Activated CD4-positive, alpha-beta T cell treated with anti-CD3 and anti-CD28 coated beads, Interleukin-10, Interleukin-2, amounts not matched to agents 100 ng/mL and 50 ng/mL, durations not matched to agents 16 hours and 8 hours (primary cell): ENCODE measurements at regions not wholly inside any gene's neighbourhood (a gene's known extent, or its start where the extent isn't known, plus 50 kb on each side); places are given as distances from the start of the nearest gene placed in this dataset.
"Not testable (repeated sequence)": the region's sequence is repeated elsewhere in the genome, so short reads cannot be mapped to it uniquely, and the experiment has no call there.

Experiments used
- DNase-seq: peaks from one replicate; pipeline ENCODE4 v3.0.0-alpha.2; 2020

GRCh38 chr4:52374877-52375276 lies 284.2 kb downstream of the USP46 start:
- DNase-seq: no peak

GRCh38 chr4:52376132-52376704 lies 282.9 kb downstream of the USP46 start:
- DNase-seq: peak; percentile 33

- DNase-seq: no peak
These were observed 281.5 kb downstream of the USP46 start for GRCh38 chr4:52377563-52377962.

GRCh38 chr4:52407545-52407944 lies 251.6 kb downstream of the USP46 start:
- DNase-seq: no peak

- DNase-seq: no peak
These were observed 251.1 kb downstream of the USP46 start for GRCh38 chr4:52408032-52408431.

- no peak for DNase-seq
These were observed 250.6 kb downstream of the USP46 start for GRCh38 chr4:52408471-52408870.

GRCh38 chr4:52409766-52410165 lies 249.3 kb downstream of the USP46 start:
- not testable (repeated sequence) for DNase-seq

- no peak for DNase-seq
These were observed 248.1 kb downstream of the USP46 start for GRCh38 chr4:52410971-52411370.

- DNase-seq: no peak
These were observed 238.8 kb downstream of the USP46 start for GRCh38 chr4:52420330-52420729.

- DNase-seq: no peak
These were observed 237.3 kb downstream of the USP46 start for GRCh38 chr4:52421811-52422213.

- DNase-seq: no peak
These were observed 235.1 kb downstream of the USP46 start for GRCh38 chr4:52423967-52424366.

GRCh38 chr4:52425751-52426326 lies 233.3 kb downstream of the USP46 start:
- DNase-seq: no peak

- DNase-seq: no peak
These were observed 227.7 kb downstream of the USP46 start for GRCh38 chr4:52431410-52431809.

- DNase-seq: no peak
These were observed 227.2 kb downstream of the USP46 start for GRCh38 chr4:52431869-52432268.

- DNase-seq: not testable (repeated sequence)
These were observed 216.6 kb downstream of the USP46 start for GRCh38 chr4:52442524-52442923.

GRCh38 chr4:52472444-52472843 lies 186.7 kb downstream of the USP46 start:
- DNase-seq: no peak

- DNase-seq: no peak
These were observed 181.8 kb downstream of the USP46 start for GRCh38 chr4:52477191-52477780.

GRCh38 chr4:52483186-52483890 lies 175.8 kb downstream of the USP46 start:
- DNase-seq: no peak

GRCh38 chr4:52507774-52508173 lies 151.3 kb downstream of the USP46 start:
- no peak for DNase-seq

GRCh38 chr4:52510939-52511565 lies 148.0 kb downstream of the USP46 start:
- no peak for DNase-seq

GRCh38 chr4:52511825-52512224 lies 147.3 kb downstream of the USP46 start:
- no peak for DNase-seq

- no peak for DNase-seq
These were observed 146.8 kb downstream of the USP46 start for GRCh38 chr4:52512291-52512690.

GRCh38 chr4:52522093-52522492 lies 137.0 kb downstream of the USP46 start:
- DNase-seq: not testable (repeated sequence)

- DNase-seq: no peak
These were observed 129.1 kb downstream of the USP46 start for GRCh38 chr4:52529983-52530382.
